ENCODE measurements at regions not wholly inside any gene's neighbourhood (a gene's known extent, or its start where the extent isn't known, plus 50 kb on each side); places are given as distances from the start of the nearest gene placed in this dataset.

GRCh38 chr1:98385652-98386051, 275.9 kb upstream of the SNX7 start:
- DNase-seq (ENCODE audit: low read depth in 1 of 2, low spot score in 1 of 2) = no peak

DNA sequence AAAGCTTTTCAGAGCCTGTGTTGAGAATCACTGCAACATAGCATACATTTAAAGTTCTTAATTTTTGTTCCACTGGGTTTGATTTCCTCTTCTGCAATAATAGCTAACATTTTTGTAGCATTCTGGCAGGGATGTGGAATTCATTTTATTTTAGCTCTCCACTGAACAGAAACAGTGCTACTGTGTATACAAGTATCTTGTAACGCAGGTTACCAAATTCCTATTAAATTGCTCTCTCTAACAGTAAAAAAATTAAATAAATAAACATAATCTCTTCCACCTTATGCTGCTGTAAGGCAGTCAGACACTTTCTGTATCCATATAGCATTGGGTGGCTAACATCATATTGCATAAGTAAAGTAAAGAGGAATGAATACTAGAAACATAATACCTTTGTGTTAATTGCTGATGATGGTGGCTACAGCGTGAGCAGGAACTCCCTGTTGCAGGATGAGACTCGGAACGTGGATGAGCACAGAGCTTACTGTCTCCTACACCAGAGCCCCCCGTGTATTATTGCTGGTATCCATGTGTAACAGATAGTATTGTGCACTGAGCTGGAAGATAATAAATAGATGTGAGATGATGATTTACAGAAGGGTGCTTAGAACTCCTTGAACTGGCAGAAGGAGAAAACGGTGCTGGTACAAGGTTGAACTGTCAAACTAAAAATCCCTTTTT, 276.9 kb upstream of the SNX7 start:
- DNase-seq (ENCODE audit: low read depth in 1 of 2, low spot score in 1 of 2) = no peak

DNA sequence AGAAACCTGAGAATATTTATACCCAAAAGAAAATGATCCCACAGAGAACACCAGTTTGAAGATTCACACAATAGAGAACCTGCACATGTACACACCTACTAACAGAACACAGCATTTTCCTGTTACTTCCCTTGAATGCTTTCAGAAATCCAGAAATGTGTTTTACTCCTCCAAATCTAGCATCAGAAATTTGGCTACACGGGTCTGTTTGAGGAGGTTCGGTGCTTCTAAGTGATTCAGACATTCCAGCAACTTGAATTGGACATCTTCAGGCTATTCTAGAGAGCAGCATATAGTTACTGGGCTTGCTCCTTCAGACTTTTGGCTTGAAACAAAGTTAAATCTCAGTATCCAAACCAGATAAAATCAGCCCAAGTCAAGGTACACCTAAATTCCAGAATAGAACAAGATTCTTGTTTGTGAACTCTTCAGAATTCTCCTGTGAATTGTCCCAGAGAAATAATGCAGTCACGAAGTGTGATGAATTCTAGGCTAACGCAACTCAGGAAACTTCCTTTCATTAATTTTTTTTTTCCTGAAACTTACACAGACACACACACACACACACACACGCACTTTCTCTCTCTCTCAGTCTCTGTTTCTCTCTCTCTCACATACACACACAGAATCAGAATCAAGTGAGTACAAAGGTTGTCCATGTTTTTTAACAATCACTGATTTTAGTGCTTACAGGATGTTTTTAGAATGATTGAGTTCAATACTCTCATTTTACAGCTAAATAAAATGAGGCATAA, 278.4 kb upstream of the SNX7 start:
- DNase-seq (ENCODE audit: low read depth in 1 of 2, low spot score in 1 of 2) = no peak

DNA sequence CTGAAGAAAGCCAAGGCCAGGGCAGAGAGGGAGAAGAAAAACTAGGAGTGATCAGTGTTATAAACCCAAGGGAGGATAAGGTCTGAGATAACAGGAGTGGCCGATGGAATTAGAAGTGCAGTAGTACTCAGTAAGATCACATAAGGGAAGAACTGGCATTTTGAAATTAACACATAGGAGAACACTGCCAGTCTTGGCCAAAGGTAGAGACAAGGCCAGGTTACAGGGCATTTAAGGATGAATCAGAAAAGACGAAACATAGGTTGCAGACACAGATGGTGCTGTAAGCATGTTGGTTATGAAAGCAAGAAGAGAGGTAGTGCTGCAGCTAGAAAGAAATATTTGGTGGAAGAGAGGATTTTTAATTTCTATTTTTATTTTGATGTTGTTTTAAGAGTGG, 278.9 kb upstream of the SNX7 start:
- no peak for DNase-seq (ENCODE audit: low read depth in 1 of 2, low spot score in 1 of 2)

DNA sequence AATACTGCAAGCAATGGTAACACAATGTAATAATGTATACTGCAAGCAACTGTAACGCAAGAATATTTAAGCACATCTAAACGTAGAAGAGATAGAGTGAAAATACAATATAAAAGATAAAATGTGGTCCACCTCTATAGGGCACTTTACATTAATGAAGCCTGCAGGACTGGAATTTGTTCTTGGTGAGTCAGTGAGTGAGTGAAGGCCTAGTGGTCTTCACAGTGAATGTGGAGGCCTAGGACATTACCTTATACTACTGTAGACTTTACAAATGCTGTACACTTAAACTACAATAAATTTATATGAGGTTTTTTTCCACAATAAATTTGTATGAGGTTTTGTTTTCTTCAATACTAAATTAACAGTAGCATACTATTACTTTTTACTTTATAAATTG, 287.4 kb upstream of the SNX7 start:
- DNase-seq (ENCODE audit: low read depth in 1 of 2, low spot score in 1 of 2) = no peak

DNA sequence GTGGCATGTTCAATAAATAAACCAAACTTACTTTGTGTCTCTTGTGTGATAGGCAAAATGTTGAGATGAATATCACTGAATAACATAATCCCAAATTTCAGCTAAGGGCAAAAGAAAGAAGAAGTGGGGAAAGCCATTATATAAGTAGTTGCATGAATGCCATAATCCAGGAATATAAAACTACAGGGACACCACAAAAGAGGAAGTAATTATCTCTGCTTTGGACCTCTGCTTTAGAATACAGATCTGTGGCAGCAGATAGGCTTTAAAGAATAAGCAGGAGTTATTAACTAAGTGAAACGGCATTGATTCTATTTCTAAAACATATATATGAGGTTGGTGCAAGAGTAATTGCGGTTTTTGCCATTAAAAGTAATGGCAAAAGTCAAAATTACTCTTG, 288.5 kb upstream of the SNX7 start:
- no peak for DNase-seq (ENCODE audit: low read depth in 1 of 2, low spot score in 1 of 2)

- no peak for DNase-seq (ENCODE audit: low read depth in 1 of 2, low spot score in 1 of 2)
These were observed 289.8 kb upstream of the SNX7 start for GRCh38 chr1:98371764-98372163.

GRCh38 chr1:98369463-98369862, 292.1 kb upstream of the SNX7 start:
- no peak for DNase-seq (ENCODE audit: low read depth in 1 of 2, low spot score in 1 of 2)

GRCh38 chr1:98368995-98369394, 292.5 kb upstream of the SNX7 start:
- no peak for DNase-seq (ENCODE audit: low read depth in 1 of 2, low spot score in 1 of 2)

DNA sequence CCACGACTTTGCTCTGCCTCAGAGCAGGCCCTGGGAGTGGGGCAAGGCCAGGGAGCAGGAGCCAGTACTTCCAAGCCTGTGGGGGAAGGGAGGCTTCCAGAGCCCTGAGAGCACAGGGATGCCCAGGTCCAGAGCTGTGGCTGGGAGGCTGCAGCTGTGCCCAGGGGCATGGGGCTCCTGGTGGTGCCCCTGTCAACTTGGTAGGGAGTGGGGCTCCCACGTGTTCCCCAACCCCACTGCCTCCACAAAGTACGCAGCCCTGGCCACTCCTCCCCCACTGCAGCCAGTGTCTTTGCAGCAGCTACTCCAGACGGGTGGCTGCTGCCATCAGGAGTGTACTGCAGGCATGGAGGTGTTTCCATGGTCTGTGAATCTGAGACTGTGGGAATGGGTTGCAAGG, 294.1 kb upstream of the SNX7 start:
- no peak for DNase-seq (ENCODE audit: low read depth in 1 of 2, low spot score in 1 of 2)

DNA sequence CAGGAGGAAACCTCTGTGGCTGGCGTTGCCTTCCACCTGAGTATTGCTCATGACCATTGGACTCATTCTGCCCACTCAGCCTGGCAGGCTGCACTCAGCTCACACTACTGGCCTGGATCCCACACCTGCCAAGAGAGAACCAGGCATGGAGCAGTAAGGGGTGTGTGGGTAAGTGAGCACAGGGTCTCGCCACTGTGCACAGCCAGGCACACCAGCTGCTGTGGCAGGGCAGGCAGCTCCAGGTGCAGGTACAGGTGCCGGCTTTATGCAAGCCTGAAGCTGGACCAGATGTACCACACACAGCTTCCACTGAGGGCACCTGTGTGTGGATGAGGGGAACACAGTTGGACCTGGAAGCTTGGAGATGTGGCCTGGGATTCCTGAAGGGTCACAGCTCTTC, 295.2 kb upstream of the SNX7 start:
- no peak for DNase-seq (ENCODE audit: low read depth in 1 of 2, low spot score in 1 of 2)

- no peak for DNase-seq (ENCODE audit: low read depth in 1 of 2, low spot score in 1 of 2)
These were observed 297.0 kb upstream of the SNX7 start for GRCh38 chr1:98364544-98364943.

DNA sequence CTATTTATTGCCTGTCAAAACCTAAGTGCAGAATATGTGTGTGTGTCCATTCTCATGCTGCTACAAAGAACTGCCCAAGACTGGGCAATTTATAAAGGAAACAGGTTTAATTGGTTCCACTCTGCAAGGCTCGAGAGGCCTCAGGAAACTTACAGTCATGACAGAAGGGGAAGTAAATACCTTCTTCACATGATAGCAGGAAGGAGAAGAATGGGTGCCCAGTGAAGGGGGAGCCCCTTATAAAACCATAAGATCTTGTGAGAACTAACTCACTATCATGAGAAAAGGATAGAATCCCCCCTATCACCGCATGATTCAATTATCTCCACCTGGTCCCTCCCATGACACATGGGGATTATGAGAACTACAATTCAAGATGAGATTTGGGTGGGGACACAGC, 300.7 kb upstream of the SNX7 start:
- no peak for DNase-seq (ENCODE audit: low read depth in 1 of 2, low spot score in 1 of 2)

- DNase-seq (ENCODE audit: low read depth in 1 of 2, low spot score in 1 of 2) = no peak
These were observed 305.7 kb upstream of the SNX7 start for GRCh38 chr1:98355656-98356383.

DNA sequence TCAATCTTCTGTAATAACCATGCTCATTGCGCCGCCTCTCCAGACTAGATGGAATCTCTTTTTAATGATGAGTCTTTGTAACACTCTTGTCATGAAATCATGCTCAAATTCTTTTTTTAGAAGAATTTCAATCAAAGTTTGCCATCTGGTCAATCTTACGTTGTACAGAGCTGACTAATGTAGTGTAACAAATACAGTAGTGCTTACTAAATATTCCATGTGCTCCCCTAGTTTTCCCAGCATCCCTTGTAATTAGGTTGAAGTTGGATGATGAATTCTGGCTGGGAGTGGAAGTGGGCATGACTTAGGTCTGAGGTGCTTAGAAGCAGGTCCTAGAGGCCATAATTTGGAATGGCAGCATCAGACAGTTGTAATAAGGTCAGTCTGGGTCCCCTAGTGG, 309.1 kb upstream of the SNX7 start:
- DNase-seq (ENCODE audit: low read depth in 1 of 2, low spot score in 1 of 2) = no peak

GRCh38 chr1:98351561-98351960, 310.0 kb upstream of the SNX7 start:
- DNase-seq (ENCODE audit: low read depth in 1 of 2, low spot score in 1 of 2) = no peak

- no peak for DNase-seq (ENCODE audit: low read depth in 1 of 2, low spot score in 1 of 2)
These were observed 316.1 kb upstream of the SNX7 start for GRCh38 chr1:98345417-98345816.

DNA sequence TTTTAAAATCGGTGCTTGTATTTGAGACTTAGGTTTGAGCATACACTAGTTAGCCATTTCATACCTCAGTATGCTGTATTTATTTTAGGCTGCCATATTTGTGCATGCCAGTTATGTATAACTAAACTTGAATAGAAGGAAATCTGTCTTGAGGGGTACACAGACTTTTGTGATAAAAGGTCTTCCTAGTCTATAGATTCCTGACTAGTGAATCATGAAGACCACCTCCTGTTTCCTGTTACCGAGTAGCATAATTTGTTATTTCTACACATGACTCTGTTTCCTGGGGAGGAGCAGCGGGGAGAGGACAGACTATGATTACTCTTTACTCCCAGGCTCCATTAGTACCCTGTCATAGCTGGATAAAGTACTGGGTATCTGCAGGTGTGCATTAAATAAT, 316.8 kb upstream of the SNX7 start:
- no peak for DNase-seq (ENCODE audit: low read depth in 1 of 2, low spot score in 1 of 2)

DNA sequence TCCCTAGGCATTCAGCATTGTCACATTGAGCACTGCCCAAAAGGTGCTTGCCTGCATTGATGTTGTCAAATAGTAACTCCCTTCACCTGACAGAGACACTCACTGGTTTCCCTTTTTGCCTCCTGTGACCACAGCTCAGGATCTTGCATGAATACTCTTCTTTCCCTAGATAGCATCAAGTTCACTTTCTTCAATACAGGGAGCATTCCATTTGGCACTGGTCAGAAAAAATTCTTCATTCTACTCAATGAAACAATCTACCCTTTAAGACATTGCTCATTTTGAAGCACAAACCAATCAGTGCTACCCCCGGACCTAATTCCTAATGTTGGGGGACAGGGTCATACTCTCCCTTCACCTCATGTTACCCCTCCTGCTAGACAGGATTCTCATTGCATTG, 319.0 kb upstream of the SNX7 start:
- no peak for DNase-seq (ENCODE audit: low read depth in 1 of 2, low spot score in 1 of 2)

GRCh38 chr1:98340511-98340910, 321.0 kb upstream of the SNX7 start:
- no peak for DNase-seq (ENCODE audit: low read depth in 1 of 2, low spot score in 1 of 2)

DNA sequence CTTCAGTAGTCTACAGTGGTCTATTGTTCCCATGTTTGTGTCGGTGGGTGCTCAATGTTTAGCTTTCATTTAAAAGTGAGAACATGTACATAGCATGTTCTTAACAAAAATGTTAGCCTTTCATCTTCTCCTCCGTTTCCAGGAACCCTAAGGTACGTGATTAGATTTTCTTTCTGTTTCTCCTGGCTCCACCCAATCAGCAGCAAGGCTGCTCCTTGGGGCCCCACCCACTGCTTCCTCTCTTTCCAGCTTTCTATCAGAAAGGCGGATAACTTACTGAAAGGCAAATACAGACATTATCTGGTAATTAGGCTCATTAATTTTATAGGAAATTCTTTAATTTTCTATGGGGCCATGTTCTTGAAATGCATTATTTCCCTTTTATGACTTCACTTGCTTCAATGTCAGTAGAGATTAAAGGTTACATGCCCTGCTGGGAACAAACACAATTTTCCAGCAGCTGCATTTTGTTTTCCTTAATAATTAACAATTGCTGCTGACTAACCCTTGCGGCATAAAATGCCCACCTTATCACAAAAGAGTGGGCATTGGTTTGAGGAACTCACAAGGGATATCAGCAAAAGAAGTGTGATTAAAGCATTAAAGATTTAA, 324.9 kb upstream of the SNX7 start:
- no peak for DNase-seq (ENCODE audit: low read depth in 1 of 2, low spot score in 1 of 2)

DNA sequence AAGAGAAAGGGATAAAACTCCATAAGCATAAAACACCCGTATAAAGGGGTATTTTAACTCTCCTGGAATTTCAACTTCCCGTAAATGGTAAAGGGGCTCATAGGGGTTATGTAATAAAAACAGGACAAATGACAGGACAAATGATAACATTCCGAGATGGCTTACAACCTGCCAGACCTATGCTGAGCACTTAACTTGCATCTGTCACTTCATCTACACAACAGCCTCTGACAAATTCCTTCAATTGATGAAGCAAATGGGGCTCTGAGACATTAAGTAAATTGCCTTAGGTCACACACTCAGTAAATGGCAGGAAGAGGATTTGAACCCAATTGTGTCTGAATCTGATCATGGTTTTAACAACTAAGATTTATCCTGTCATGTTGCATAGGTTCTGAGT, 327.6 kb upstream of the SNX7 start:
- DNase-seq (ENCODE audit: low read depth in 1 of 2, low spot score in 1 of 2) = no peak

Data from activated T-helper 1 cell treated with anti-CD3 and anti-CD28 coated beads, Interleukin-2, amount 50 U/mL, for 16 hours (primary cell).